ENCODE measurements at regions not wholly inside any gene's neighbourhood (a gene's known extent, or its start where the extent isn't known, plus 50 kb on each side); places are given as distances from the start of the nearest gene placed in this dataset.

DNA sequence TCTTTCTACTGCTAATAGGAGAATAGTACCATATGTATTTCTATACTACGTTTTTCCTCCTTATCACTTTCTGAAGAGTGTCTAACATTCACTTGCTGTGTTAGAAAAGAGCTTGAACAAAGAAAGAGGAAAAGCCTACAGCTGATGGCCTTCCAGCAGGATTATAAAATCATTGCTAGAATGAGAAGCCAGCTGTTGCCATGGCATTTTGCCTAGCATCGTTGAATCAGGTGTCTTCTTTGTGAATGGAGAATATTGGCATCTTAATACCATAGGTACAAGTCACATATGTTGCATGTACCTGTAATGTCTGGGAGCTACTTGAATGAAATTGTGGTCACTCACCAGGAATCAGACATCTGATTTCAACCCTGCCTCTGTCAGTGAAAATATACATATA lies 1174.9 kb downstream of the PCDH17 start:
- no peak overlapping the region for H3K27ac ChIP-seq
- no peaks in the 10 kb centered on the region for H3K27me3 ChIP-seq (replicated peaks; ENCODE audit: insufficient read depth)
- TF ChIP-seq POLR2A (IDR thresholded peaks at IDR 0.05) (no peak), POLR2AphosphoS5 (IDR thresholded peaks at IDR 0.05) (no peak)
- TF ChIP-seq, protein P1, sequence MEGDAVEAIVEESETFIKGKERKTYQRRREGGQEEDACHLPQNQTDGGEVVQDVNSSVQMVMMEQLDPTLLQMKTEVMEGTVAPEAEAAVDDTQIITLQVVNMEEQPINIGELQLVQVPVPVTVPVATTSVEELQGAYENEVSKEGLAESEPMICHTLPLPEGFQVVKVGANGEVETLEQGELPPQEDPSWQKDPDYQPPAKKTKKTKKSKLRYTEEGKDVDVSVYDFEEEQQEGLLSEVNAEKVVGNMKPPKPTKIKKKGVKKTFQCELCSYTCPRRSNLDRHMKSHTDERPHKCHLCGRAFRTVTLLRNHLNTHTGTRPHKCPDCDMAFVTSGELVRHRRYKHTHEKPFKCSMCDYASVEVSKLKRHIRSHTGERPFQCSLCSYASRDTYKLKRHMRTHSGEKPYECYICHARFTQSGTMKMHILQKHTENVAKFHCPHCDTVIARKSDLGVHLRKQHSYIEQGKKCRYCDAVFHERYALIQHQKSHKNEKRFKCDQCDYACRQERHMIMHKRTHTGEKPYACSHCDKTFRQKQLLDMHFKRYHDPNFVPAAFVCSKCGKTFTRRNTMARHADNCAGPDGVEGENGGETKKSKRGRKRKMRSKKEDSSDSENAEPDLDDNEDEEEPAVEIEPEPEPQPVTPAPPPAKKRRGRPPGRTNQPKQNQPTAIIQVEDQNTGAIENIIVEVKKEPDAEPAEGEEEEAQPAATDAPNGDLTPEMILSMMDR (IDR thresholded peaks at IDR 0.05): no peak
- intact Hi-C loops (cut with DNase I): no loop called here
- H3K4me3 ChIP-seq: no peak overlapping the region
- no peak for DNase-seq (ENCODE audit: low spot score)
- 53% methylated on average over 2 of the region's 2 CpGs for WGBS
- H3K9me3 ChIP-seq: no peaks in the 10 kb centered on the region
- no peaks in the 10 kb centered on the region for H3K36me3 ChIP-seq
- no peaks in the 10 kb centered on the region for H3K4me1 ChIP-seq (replicated peaks)

DNA sequence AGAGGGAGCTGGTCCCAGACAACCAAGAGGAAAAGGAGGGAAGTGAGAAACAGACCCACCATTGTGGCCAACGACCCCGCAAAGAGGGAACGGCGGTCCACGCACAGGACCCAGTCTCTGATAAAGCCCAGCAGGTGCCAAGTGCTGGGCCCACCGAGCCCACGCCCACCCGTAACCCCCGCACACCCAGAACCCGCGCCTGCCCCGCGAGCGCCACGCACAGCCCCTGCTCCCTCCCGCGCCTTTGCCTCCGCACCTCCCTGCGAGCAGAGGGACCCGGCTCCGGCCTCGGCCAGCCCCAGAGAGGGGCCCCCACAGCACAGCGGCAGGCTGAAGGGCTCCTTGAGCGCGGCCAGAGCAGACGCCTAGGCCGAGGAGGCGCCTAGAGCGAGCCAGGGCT lies 1192.2 kb downstream of the PCDH17 start:
- DNase-seq (ENCODE audit: low spot score): no peak
- Histone ChIP-seq H3K9me3 (no peaks in the 10 kb centered on the region), H3K36me3 (no peaks in the 10 kb centered on the region), H3K4me1 (replicated peaks) (no peaks in the 10 kb centered on the region), H3K27ac (no peak overlapping the region), H3K4me3 (no peak overlapping the region), H3K27me3 (replicated peaks; ENCODE audit: insufficient read depth) (no peaks in the 10 kb centered on the region)
- 94% methylated on average over 29 of the region's 29 CpGs for WGBS
- intact Hi-C loops (cut with DNase I): no loop called here
- TF ChIP-seq, protein P1 (IDR thresholded peaks at IDR 0.05): no peak
- TF ChIP-seq POLR2AphosphoS5 (IDR thresholded peaks at IDR 0.05): no peak
- no peak for TF ChIP-seq POLR2A (IDR thresholded peaks at IDR 0.05)

GRCh38 chr13:58827904-58828303 lies 1196.4 kb downstream of the PCDH17 start:
- H3K4me1 ChIP-seq (replicated peaks): no peaks in the 10 kb centered on the region
- H3K36me3 ChIP-seq: no peaks in the 10 kb centered on the region
- H3K4me3 ChIP-seq: no peak overlapping the region
- intact Hi-C loops (cut with DNase I): no loop called here
- no peak overlapping the region for H3K27ac ChIP-seq
- H3K9me3 ChIP-seq: no peaks in the 10 kb centered on the region
- H3K27me3 ChIP-seq (replicated peaks; ENCODE audit: insufficient read depth): no peaks in the 10 kb centered on the region
- WGBS: 95% methylated on average over 2 of the region's 2 CpGs
- TF ChIP-seq POLR2AphosphoS5 (IDR thresholded peaks at IDR 0.05): no peak
- no peak for DNase-seq (ENCODE audit: low spot score)

- WGBS: 22% methylated on average over 1 of the region's 1 CpG
- no peaks in the 10 kb centered on the region for H3K9me3 ChIP-seq
- no peak overlapping the region for H3K27ac ChIP-seq
- no peak for DNase-seq (ENCODE audit: low spot score)
- H3K36me3 ChIP-seq: no peaks in the 10 kb centered on the region
- no peaks in the 10 kb centered on the region for H3K27me3 ChIP-seq (replicated peaks; ENCODE audit: insufficient read depth)
- TF ChIP-seq, protein P1 (IDR thresholded peaks at IDR 0.05): no peak
- TF ChIP-seq POLR2A (IDR thresholded peaks at IDR 0.05): no peak
- no peak for TF ChIP-seq POLR2AphosphoS5 (IDR thresholded peaks at IDR 0.05)
- intact Hi-C loops (cut with DNase I): no loop called here
- no peaks in the 10 kb centered on the region for H3K4me1 ChIP-seq (replicated peaks)
- H3K4me3 ChIP-seq: no peak overlapping the region
These were observed 1199.3 kb downstream of the PCDH17 start for GRCh38 chr13:58830841-58831240.

GRCh38 chr13:58838615-58839014 lies 1207.1 kb downstream of the PCDH17 start:
- H3K4me1 ChIP-seq (replicated peaks): no peaks in the 10 kb centered on the region
- no peaks in the 10 kb centered on the region for H3K36me3 ChIP-seq
- no peak for DNase-seq (ENCODE audit: low spot score)
- 80% methylated on average over 1 of the region's 1 CpG for WGBS
- H3K27me3 ChIP-seq (replicated peaks; ENCODE audit: insufficient read depth): no peaks in the 10 kb centered on the region
- no peak overlapping the region for H3K4me3 ChIP-seq
- H3K9me3 ChIP-seq: no peaks in the 10 kb centered on the region
- H3K27ac ChIP-seq: no peak overlapping the region
- no peak for TF ChIP-seq POLR2A (IDR thresholded peaks at IDR 0.05)
- no peak for TF ChIP-seq POLR2AphosphoS5 (IDR thresholded peaks at IDR 0.05)
- TF ChIP-seq, protein P1 (IDR thresholded peaks at IDR 0.05): no peak
- intact Hi-C loops (cut with DNase I): no loop called here

Data from prostate gland (tissue), 2 donors.